Activated CD4-positive, alpha-beta memory T cell treated with anti-CD3 and anti-CD28 coated beads, Interleukin-2, amount 10 ng/mL, durations not matched to agents 7 days and 5 days (primary cell): ENCODE measurements at regions not wholly inside any gene's neighbourhood (a gene's known extent, or its start where the extent isn't known, plus 50 kb on each side); places are given as distances from the start of the nearest gene placed in this dataset.

Experiments used
- CTCF ChIA-PET: fragments of 350-600 bp; sonication (Branson Sonifier 250); formaldehyde crosslinking; loops from one replicate; lab custom pipeline; 2021; ENCODE audit warnings: antibody characterized with exemption, inconsistent platforms; lab: Charles Lee
- POLR2A ChIA-PET: fragments of 350-600 bp; sonication (Branson Sonifier 250); formaldehyde crosslinking; loops from one replicate; lab custom pipeline; 2021; ENCODE audit warnings: antibody characterized with exemption; lab: Charles Lee
- DNase-seq: peaks from one replicate; pipeline ENCODE4 v3.0.0-alpha.2; 2020
- H3K27ac Mint-ChIP-seq: one replicate; pipeline ENCODE4 v1.8.0; 2021; ENCODE audit warnings: mild to moderate bottlenecking, mixed read lengths
- H3K27me3 Mint-ChIP-seq: one replicate; pipeline ENCODE4 v1.8.0; 2021; ENCODE audit warnings: mixed read lengths
- H3K36me3 Mint-ChIP-seq: one replicate; pipeline ENCODE4 v1.8.0; 2021; ENCODE audit warnings: low read depth, mixed read lengths
- H3K4me1 Mint-ChIP-seq: one replicate; pipeline ENCODE4 v1.8.0; 2021; ENCODE audit warnings: mixed read lengths
- H3K4me3 Mint-ChIP-seq: one replicate; pipeline ENCODE4 v1.8.0; 2021; ENCODE audit warnings: mild to moderate bottlenecking, mixed read lengths
- H3K9me3 Mint-ChIP-seq: one replicate; pipeline ENCODE4 v1.8.0; 2021; ENCODE audit warnings: mixed read lengths

DNA sequence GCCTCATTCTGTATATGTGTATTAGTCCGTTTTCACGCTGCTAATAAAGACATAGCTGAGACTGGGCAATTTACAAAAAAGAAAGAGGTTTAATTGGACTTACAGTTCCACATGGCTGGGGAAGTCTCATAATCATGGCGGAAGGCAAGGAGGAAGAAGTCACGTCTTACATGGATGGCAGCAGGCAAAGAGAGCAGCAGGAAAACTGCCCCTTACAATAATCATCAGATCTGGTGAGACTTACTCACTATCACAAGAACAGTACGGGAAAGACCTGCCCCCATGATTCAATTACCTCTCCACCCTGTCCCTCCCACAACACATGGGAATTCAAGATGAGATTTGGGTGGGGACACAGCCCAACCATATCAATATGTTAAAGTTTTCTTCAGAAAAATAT, 49.8 kb upstream of the GPBP1 start:
- ChIA-PET POLR2A (no interaction called here), CTCF (interaction anchor here (1.6 kb wide), 1 partner anchor 14 kb away, joined by 5 read pairs; no protein-coding TSS in a partner anchor)
- Mint-ChIP-seq H3K4me3 (no peak overlapping the region), H3K36me3 (no peaks in the 10 kb centered on the region), H3K4me1 (no peaks in the 10 kb centered on the region), H3K27me3 (no peaks in the 10 kb centered on the region), H3K9me3 (no peaks in the 10 kb centered on the region), H3K27ac (no peak overlapping the region)
- DNase-seq: no peak
